ENCODE measurements at regions not wholly inside any gene's neighbourhood (a gene's known extent, or its start where the extent isn't known, plus 50 kb on each side); places are given as distances from the start of the nearest gene placed in this dataset.

DNA sequence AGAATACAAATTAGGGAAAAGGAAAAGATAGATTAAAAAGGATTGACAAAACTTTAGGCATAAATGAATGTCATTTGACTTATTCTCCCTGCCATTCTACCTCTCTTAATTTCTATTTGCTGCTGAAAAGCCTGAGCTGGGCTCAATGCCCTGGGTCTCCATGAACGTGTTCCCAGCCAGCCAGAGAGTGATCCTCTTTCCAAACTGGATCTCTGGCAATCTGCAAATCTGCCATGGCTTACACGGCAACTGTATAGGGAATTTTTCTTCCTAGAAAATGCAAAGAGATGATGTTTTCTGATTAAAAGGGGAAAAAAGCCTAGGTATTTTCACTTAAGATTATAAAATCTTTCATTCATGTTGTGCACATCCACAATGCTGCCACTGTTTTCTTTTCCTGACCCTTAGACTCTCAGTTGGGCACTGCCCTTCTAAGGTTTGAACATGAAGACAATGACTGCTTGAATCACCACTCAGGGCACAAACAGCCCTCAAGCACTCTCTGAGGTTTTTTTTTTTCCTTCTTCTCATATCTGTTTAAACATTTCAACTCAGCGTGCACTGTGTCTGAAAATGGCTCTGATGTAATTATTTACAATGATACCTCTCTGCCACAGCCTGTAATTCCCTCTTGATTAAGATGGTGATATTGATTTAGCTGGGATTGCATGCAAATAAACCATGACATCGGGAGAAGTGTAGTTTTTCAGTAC lies 60.3 kb downstream of the DACT1 start:
- Histone ChIP-seq H3K36me3 (no peaks in the 10 kb centered on the region), H3K4me1 (no peaks in the 10 kb centered on the region), H3K9me3 (no peaks in the 10 kb centered on the region), H3K27me3 (no peaks in the 10 kb centered on the region), H3K4me3 (ENCODE audit: low read depth, low read length) (no peak overlapping the region)
- DNase-seq: no peak
- TF ChIP-seq, protein P1, sequence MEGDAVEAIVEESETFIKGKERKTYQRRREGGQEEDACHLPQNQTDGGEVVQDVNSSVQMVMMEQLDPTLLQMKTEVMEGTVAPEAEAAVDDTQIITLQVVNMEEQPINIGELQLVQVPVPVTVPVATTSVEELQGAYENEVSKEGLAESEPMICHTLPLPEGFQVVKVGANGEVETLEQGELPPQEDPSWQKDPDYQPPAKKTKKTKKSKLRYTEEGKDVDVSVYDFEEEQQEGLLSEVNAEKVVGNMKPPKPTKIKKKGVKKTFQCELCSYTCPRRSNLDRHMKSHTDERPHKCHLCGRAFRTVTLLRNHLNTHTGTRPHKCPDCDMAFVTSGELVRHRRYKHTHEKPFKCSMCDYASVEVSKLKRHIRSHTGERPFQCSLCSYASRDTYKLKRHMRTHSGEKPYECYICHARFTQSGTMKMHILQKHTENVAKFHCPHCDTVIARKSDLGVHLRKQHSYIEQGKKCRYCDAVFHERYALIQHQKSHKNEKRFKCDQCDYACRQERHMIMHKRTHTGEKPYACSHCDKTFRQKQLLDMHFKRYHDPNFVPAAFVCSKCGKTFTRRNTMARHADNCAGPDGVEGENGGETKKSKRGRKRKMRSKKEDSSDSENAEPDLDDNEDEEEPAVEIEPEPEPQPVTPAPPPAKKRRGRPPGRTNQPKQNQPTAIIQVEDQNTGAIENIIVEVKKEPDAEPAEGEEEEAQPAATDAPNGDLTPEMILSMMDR (IDR thresholded peaks at IDR 0.05; ENCODE audit: low read depth, low read length): no peak

DNA sequence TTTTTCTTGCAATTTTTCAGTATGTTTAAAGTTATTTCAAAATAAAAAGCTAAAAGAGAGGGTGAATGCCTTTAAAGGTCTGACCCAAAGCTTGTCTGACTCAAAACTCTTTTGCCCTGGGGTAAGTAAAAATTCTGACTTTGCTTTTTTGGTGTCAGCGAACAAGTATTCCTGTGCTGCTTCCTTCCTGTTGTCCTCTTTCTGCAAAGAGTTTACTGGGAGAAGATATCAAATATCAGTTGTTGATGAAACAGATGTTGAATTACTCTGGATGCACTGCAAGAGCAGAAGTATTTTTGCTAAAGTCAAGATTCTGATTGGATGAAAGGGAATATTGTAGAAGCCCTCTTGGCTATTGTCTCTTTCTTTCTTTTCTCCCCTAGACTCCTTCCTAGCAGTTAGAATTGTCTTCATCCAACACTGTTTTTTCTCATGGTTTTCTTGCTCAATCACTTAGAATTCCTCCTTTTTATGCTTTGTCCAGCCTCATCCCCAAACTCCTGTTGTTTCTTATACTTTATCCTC lies 62.0 kb downstream of the DACT1 start:
- no peaks in the 10 kb centered on the region for H3K36me3 ChIP-seq
- no peaks in the 10 kb centered on the region for H3K27me3 ChIP-seq
- DNase-seq: no peak
- no peak overlapping the region for H3K4me3 ChIP-seq (ENCODE audit: low read depth, low read length)
- H3K4me1 ChIP-seq: peaks cover 2% of the 10 kb centered on the region; the same call in 1 of the 2 replicates
- no peaks in the 10 kb centered on the region for H3K9me3 ChIP-seq
- TF ChIP-seq, protein P1 (IDR thresholded peaks at IDR 0.05; ENCODE audit: low read depth, low read length): no peak

DNA sequence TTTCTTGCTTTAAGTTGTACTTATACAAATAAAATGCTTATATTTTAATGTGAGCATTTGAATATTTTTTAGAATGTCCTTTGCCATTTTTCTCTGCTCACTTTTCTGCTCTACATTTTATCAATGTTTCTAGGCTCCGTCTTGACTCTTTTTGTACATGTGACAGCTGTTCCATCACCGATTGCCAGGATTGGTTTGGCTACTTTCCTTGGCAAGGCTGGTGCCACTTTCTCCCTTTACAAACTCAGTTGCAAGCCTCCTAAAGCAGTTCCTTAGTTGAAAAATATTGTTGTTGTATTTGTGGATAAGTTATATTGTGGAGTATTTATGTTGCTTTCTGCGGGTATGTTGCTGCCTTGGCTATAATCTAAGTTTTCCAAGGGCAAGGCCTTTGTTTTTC lies 63.4 kb downstream of the DACT1 start:
- H3K9me3 ChIP-seq: no peaks in the 10 kb centered on the region
- no peaks in the 10 kb centered on the region for H3K27me3 ChIP-seq
- DNase-seq: no peak
- no peak overlapping the region for H3K4me3 ChIP-seq (ENCODE audit: low read depth, low read length)
- TF ChIP-seq, protein P1 (IDR thresholded peaks at IDR 0.05; ENCODE audit: low read depth, low read length): no peak
- H3K4me1 ChIP-seq: peaks cover 5% of the 10 kb centered on the region
- H3K36me3 ChIP-seq: no peaks in the 10 kb centered on the region

- Histone ChIP-seq H3K9me3 (no peaks in the 10 kb centered on the region), H3K4me3 (ENCODE audit: low read depth, low read length) (no peak overlapping the region), H3K36me3 (no peaks in the 10 kb centered on the region), H3K4me1 (peaks cover 5% of the 10 kb centered on the region), H3K27me3 (no peaks in the 10 kb centered on the region)
- no peak for DNase-seq
- TF ChIP-seq, protein P1 (IDR thresholded peaks at IDR 0.05; ENCODE audit: low read depth, low read length): no peak
Measured at GRCh38 chr14:58701604-58702003, 63.8 kb downstream of the DACT1 start.

- peaks cover 5% of the 10 kb centered on the region for H3K4me1 ChIP-seq
- TF ChIP-seq, protein P1 (IDR thresholded peaks at IDR 0.05; ENCODE audit: low read depth, low read length): no peak
- H3K27me3 ChIP-seq: no peaks in the 10 kb centered on the region
- no peaks in the 10 kb centered on the region for H3K9me3 ChIP-seq
- H3K36me3 ChIP-seq: no peaks in the 10 kb centered on the region
- no peak for DNase-seq
- no peak overlapping the region for H3K4me3 ChIP-seq (ENCODE audit: low read depth, low read length)
Measured at GRCh38 chr14:58702441-58703160, 64.8 kb downstream of the DACT1 start.

- peaks cover 5% of the 10 kb centered on the region for H3K4me1 ChIP-seq
- TF ChIP-seq, protein P1 (IDR thresholded peaks at IDR 0.05; ENCODE audit: low read depth, low read length): no peak
- no peaks in the 10 kb centered on the region for H3K36me3 ChIP-seq
- peak; percentile 19 for DNase-seq
- no peak overlapping the region for H3K4me3 ChIP-seq (ENCODE audit: low read depth, low read length)
- H3K27me3 ChIP-seq: no peaks in the 10 kb centered on the region
- no peaks in the 10 kb centered on the region for H3K9me3 ChIP-seq
Measured at GRCh38 chr14:58703161-58703506, 65.4 kb downstream of the DACT1 start.
